IMR-90 (cell line): ENCODE measurements at regions not wholly inside any gene's neighbourhood (a gene's known extent, or its start where the extent isn't known, plus 50 kb on each side); places are given as distances from the start of the nearest gene placed in this dataset.

Experiments used
- ATAC-seq: fragments of 200-7000 bp; cut with Tn5 transposase; 2 replicates; pipeline ENCODE4 v1.9.1; 2020; ENCODE audit warnings: low read depth, mild to moderate bottlenecking, moderate library complexity
- BruUV-seq: library from RNA; stranded (reverse); fragments of 400-500 nt; replicated peaks from 2 replicates; lab custom pipeline; 2021; lab: Mats Ljungman, UMichigan
- CTCF ChIA-PET: fragments of 300-600 bp; formaldehyde crosslinking; extraction: SDS; loops from one replicate; lab custom pipeline; 2021; ENCODE audit warnings: antibody characterized with exemption; lab: Yijun Ruan, JAX
- POLR2A ChIA-PET: fragments of 300-600 bp; sonication (Branson Sonifier 250); formaldehyde crosslinking; loops from one replicate; lab custom pipeline; 2022; ENCODE audit warnings: antibody characterized with exemption; ENCODE audit not compliant: unreplicated experiment; lab: Charles Lee
- DNase-seq: peaks from one replicate; pipeline ENCODE4 v3.0.0; 2013
- H2AFZ ChIP-seq: replicated peaks from 2 replicates; pipeline ENCODE3; 2013; ENCODE audit warnings: low read length, mild to moderate bottlenecking; ENCODE audit not compliant: poor library complexity
- H2AK5ac ChIP-seq: 2 replicates; pipeline ENCODE4 v1.6.1; 2013; ENCODE audit warnings: low read depth, low read length, inconsistent platforms
- H2AK9ac ChIP-seq: replicated peaks from 2 replicates; pipeline ENCODE3; 2013; ENCODE audit warnings: mild to moderate bottlenecking, low read depth, low read length, moderate library complexity; ENCODE audit not compliant: poor library complexity
- H2BK120ac ChIP-seq: 2 replicates; pipeline ENCODE4 v1.6.1; 2013; ENCODE audit warnings: low read depth, low read length, inconsistent platforms
- H2BK15ac ChIP-seq: 3 replicates; pipeline ENCODE4 v1.6.1; 2013; ENCODE audit warnings: low read depth, low read length, inconsistent platforms
- H2BK20ac ChIP-seq: 2 replicates; pipeline ENCODE4 v1.6.1; 2013; ENCODE audit warnings: low read depth, mild to moderate bottlenecking, inconsistent platforms, low read length, moderate library complexity
- H2BK5ac ChIP-seq: 2 replicates; pipeline ENCODE4 v1.6.1; 2013; ENCODE audit warnings: mild to moderate bottlenecking, low read depth, low read length, inconsistent platforms; ENCODE audit not compliant: poor library complexity, severe bottlenecking
- H3K14ac ChIP-seq: replicated peaks from 2 replicates; pipeline ENCODE4 v1.6.1; 2013; ENCODE audit warnings: low read depth, low read length, inconsistent platforms
- H3K18ac ChIP-seq: 2 replicates; pipeline ENCODE4 v1.6.1; 2013; ENCODE audit warnings: low read depth, low read length, control low read depth
- H3K23ac ChIP-seq: 2 replicates; pipeline ENCODE4 v1.6.1; 2013; ENCODE audit warnings: low read depth, low read length, inconsistent platforms
- H3K27ac ChIP-seq: 2 replicates; pipeline ENCODE4 v1.5.1; 2013; ENCODE audit warnings: mild to moderate bottlenecking, control low read depth, low read length; ENCODE audit not compliant: insufficient read depth
- H3K27me3 ChIP-seq: 2 replicates; pipeline ENCODE4 v1.6.1; 2013; ENCODE audit warnings: low read length; ENCODE audit not compliant: control insufficient read depth, insufficient read depth
- H3K36me3 ChIP-seq: 2 replicates; pipeline ENCODE4 v1.6.1; 2013; ENCODE audit warnings: low read length, mixed read lengths; ENCODE audit not compliant: control insufficient read depth, insufficient read depth
- H3K4ac ChIP-seq: 2 replicates; pipeline ENCODE4 v1.6.1; 2013; ENCODE audit warnings: low read depth, low read length, inconsistent platforms
- H3K4me1 ChIP-seq: 2 replicates; pipeline ENCODE4 v1.6.1; 2013; ENCODE audit warnings: low read length, mixed read lengths; ENCODE audit not compliant: control insufficient read depth, insufficient read depth
- H3K4me2 ChIP-seq: 2 replicates; pipeline ENCODE4 v1.6.1; 2013; ENCODE audit warnings: low read depth, mild to moderate bottlenecking, control low read depth, low read length, moderate library complexity
- H3K4me3 ChIP-seq: 2 replicates; pipeline ENCODE4 v1.5.1; 2013; ENCODE audit warnings: low read depth, mild to moderate bottlenecking, control low read depth, low read length, moderate library complexity; ENCODE audit not compliant: insufficient read depth
- H3K56ac ChIP-seq: 2 replicates; pipeline ENCODE4 v1.6.1; 2013; ENCODE audit warnings: low read length, inconsistent platforms; ENCODE audit not compliant: insufficient read depth; ENCODE audit errors: extremely low read depth
- H3K79me1 ChIP-seq, 2 experiments: 2 replicates each; pipeline ENCODE4 v1.6.1; 2013; ENCODE audit warnings: low read length in 2 of 2, inconsistent platforms in 1 of 2, low read depth in 1 of 2
- H3K9ac ChIP-seq: 2 replicates; pipeline ENCODE4 v1.6.1; 2013; ENCODE audit warnings: low read depth, low read length, control low read depth
- H3K9me1 ChIP-seq: 2 replicates; pipeline ENCODE4 v1.6.1; 2013; ENCODE audit warnings: low read length, inconsistent platforms; ENCODE audit not compliant: insufficient read depth
- H3K9me3 ChIP-seq: 2 replicates; pipeline ENCODE4 v1.6.1; 2013; ENCODE audit warnings: low read length; ENCODE audit not compliant: control insufficient read depth, insufficient read depth
- H4K20me1 ChIP-seq: 2 replicates; pipeline ENCODE4 v1.6.1; 2013; ENCODE audit warnings: low read length, inconsistent platforms; ENCODE audit not compliant: insufficient read depth
- H4K5ac ChIP-seq: 2 replicates; pipeline ENCODE4 v1.6.1; 2013; ENCODE audit warnings: mild to moderate bottlenecking, low read depth, low read length, control low read depth
- H4K8ac ChIP-seq, 2 experiments: 2 replicates each; pipeline ENCODE4 v1.6.1; 2013; ENCODE audit warnings: low read depth in 2 of 2, low read length in 2 of 2, control low read depth in 1 of 2, inconsistent platforms in 1 of 2
- H4K91ac ChIP-seq: 2 replicates; pipeline ENCODE4 v1.6.1; 2013; ENCODE audit warnings: low read depth, low read length, inconsistent platforms; ENCODE audit not compliant: insufficient read depth
- BHLHE40 ChIP-seq: fragments of 150-350 bp; IDR thresholded peaks from 2 replicates; pipeline ENCODE4 v1.6.1; 2016; ENCODE audit warnings: mild to moderate bottlenecking, low read depth, low read length
- CEBPB ChIP-seq: IDR thresholded peaks from 2 replicates; pipeline ENCODE4 v1.6.1; 2012; ENCODE audit warnings: low read depth, low read length, improper control_type of control experiment
- CHD1 ChIP-seq: IDR thresholded peaks from 2 replicates; pipeline ENCODE4 v1.6.1; 2012; ENCODE audit warnings: low read depth, low read length, improper control_type of control experiment
- FOS ChIP-seq: fragments of 150-350 bp; IDR thresholded peaks from 2 replicates; pipeline ENCODE4 v1.6.1; 2016; ENCODE audit warnings: low read depth, low read length
- POLR2A ChIP-seq: IDR thresholded peaks from 2 replicates; pipeline ENCODE4 v1.6.1; 2012; ENCODE audit warnings: mild to moderate bottlenecking, low read depth, low read length
- RAD21 ChIP-seq: IDR thresholded peaks from 2 replicates; pipeline ENCODE4 v1.6.1; 2012; ENCODE audit warnings: low read length, improper control_type of control experiment
- RCOR1 ChIP-seq: IDR thresholded peaks from 2 replicates; pipeline ENCODE4 v1.6.1; 2012; ENCODE audit warnings: mild to moderate bottlenecking, low read length, improper control_type of control experiment; ENCODE audit not compliant: insufficient replicate concordance
- RFX5 ChIP-seq: IDR thresholded peaks from 2 replicates; pipeline ENCODE4 v1.8.0; 2012; ENCODE audit warnings: low read depth, mild to moderate bottlenecking, low read length, moderate library complexity
- WGBS, 2 experiments: methylation state at CpG; one replicate each; pipeline versions ENCODE4 v1.1.5 to v1.1.7; 2013; ENCODE audit warnings: missing lambda C conversion rate in 2 of 2; ENCODE audit not compliant: insufficient read length in 1 of 2; ENCODE audit errors: extremely low coverage in 2 of 2; 5-methylcytosine and 5-hydroxymethylcytosine counted together
- dilution Hi-C: fragments of 300-500 bp; cut with HindIII; formaldehyde crosslinking; loops from one replicate; pipeline ENCODE4 v1.14.3; 2018; ENCODE audit warnings: low sequenced_read_pairs; ENCODE audit not compliant: unreplicated experiment
- in situ Hi-C: fragments of 300-500 bp; cut with MboI; formaldehyde crosslinking; loops from 3 replicates; pipeline ENCODE4 v1.14.3; 2019; ENCODE audit warnings: low sequenced_read_pairs, inconsistent platforms, mixed read lengths
- intact Hi-C: fragments of 100-400 bp; cut with micrococcal nuclease; formaldehyde crosslinking; loops from 2 replicates; pipeline ENCODE4 v1.10.0; 2022
- TF ChIP-seq, protein P1 (sequence below): conservative IDR thresholded peaks from 2 replicates; pipeline ENCODE4 v1.5.1; 2012; ENCODE audit warnings: mild to moderate bottlenecking, low read depth, low read length, improper control_type of control experiment
- TF ChIP-seq, protein P2 (sequence below): fragments of 150-350 bp; IDR thresholded peaks from 2 replicates; pipeline ENCODE4 v1.6.1; 2016; ENCODE audit warnings: low read depth, mild to moderate bottlenecking, low read length, moderate library complexity, borderline replicate concordance
- TF ChIP-seq, protein P3 (sequence below): fragments of 150-350 bp; IDR thresholded peaks from 2 replicates; pipeline ENCODE4 v1.6.1; 2017; ENCODE audit warnings: mild to moderate bottlenecking, antibody characterized with exemption, low read length, low read depth

DNA sequence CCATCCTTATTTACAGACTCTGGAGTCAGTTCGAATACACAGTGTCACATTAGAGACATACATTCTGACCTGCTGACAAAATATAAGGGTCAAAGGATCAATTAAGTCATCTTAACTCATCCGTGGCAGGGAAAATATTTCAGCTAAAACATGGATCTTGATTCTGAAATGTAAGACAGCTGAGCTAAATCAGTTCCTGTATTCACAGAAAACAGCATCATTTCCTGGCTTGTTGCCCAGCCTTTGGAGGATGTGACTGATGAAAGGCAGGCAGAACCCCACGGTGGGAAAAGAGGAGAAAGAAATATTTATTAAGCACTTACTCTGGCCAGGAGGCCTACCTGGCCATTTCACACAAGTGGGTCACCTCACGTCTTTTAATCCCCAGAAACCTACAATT lies 101.9 kb downstream of the GAS2L3 start:
- BruUV-seq = no TSS peak
- Histone ChIP-seq H3K27me3 (peaks cover 4% of the 10 kb centered on the region), H3K56ac (no peak overlapping the region), H2BK120ac (no peak overlapping the region), H3K4me3 (no peak overlapping the region), H2AFZ (no peak overlapping the region), H3K79me1 (no peaks in the 10 kb centered on the region), H3K14ac (no peak overlapping the region), H3K9me1 (no peaks in the 10 kb centered on the region), H3K18ac (no peak overlapping the region), H3K4me2 (no peak overlapping the region), H2BK20ac (no peak overlapping the region), H2BK15ac (no peak overlapping the region), H3K9ac (no peak overlapping the region), H3K27ac (no peak overlapping the region), H3K36me3 (no peaks in the 10 kb centered on the region), H3K4ac (no peak overlapping the region), H4K8ac (no peak overlapping the region), H3K9me3 (no peaks in the 10 kb centered on the region), H3K23ac (no peak overlapping the region), H3K4me1 (no peaks in the 10 kb centered on the region), H2AK5ac (no peak overlapping the region), H4K5ac (no peak overlapping the region), H2BK5ac (no peak overlapping the region), H4K91ac (no peak overlapping the region), H2AK9ac (no peak overlapping the region), H4K20me1 (no peaks in the 10 kb centered on the region)
- ChIA-PET CTCF (no interaction called here), POLR2A (no interaction called here)
- in situ Hi-C loops (no loop called here), intact Hi-C loops (no loop called here), dilution Hi-C loops (no loop called here)
- no CpG with 5 or more reads among the region's 4 CpGs for WGBS, 2 experiments
- no peak for TF ChIP-seq RFX5
- no peak for TF ChIP-seq RAD21
- no peak for TF ChIP-seq POLR2A
- TF ChIP-seq, protein P1, sequence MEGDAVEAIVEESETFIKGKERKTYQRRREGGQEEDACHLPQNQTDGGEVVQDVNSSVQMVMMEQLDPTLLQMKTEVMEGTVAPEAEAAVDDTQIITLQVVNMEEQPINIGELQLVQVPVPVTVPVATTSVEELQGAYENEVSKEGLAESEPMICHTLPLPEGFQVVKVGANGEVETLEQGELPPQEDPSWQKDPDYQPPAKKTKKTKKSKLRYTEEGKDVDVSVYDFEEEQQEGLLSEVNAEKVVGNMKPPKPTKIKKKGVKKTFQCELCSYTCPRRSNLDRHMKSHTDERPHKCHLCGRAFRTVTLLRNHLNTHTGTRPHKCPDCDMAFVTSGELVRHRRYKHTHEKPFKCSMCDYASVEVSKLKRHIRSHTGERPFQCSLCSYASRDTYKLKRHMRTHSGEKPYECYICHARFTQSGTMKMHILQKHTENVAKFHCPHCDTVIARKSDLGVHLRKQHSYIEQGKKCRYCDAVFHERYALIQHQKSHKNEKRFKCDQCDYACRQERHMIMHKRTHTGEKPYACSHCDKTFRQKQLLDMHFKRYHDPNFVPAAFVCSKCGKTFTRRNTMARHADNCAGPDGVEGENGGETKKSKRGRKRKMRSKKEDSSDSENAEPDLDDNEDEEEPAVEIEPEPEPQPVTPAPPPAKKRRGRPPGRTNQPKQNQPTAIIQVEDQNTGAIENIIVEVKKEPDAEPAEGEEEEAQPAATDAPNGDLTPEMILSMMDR = no peak
- TF ChIP-seq RCOR1 = no peak
- TF ChIP-seq FOS = no peak
- TF ChIP-seq, protein P2, sequence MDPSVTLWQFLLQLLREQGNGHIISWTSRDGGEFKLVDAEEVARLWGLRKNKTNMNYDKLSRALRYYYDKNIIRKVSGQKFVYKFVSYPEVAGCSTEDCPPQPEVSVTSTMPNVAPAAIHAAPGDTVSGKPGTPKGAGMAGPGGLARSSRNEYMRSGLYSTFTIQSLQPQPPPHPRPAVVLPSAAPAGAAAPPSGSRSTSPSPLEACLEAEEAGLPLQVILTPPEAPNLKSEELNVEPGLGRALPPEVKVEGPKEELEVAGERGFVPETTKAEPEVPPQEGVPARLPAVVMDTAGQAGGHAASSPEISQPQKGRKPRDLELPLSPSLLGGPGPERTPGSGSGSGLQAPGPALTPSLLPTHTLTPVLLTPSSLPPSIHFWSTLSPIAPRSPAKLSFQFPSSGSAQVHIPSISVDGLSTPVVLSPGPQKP = no peak
- no peak for TF ChIP-seq CEBPB
- TF ChIP-seq CHD1 = no peak
- TF ChIP-seq BHLHE40 = no peak
- TF ChIP-seq, protein P3, sequence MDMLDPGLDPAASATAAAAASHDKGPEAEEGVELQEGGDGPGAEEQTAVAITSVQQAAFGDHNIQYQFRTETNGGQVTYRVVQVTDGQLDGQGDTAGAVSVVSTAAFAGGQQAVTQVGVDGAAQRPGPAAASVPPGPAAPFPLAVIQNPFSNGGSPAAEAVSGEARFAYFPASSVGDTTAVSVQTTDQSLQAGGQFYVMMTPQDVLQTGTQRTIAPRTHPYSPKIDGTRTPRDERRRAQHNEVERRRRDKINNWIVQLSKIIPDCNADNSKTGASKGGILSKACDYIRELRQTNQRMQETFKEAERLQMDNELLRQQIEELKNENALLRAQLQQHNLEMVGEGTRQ = no peak
- DNase-seq (peak; percentile 72), ATAC-seq (no peak; the same call in 1 of the 2 replicates)
